ENCODE measurements at regions not wholly inside any gene's neighbourhood (a gene's known extent, or its start where the extent isn't known, plus 50 kb on each side); places are given as distances from the start of the nearest gene placed in this dataset.

DNA sequence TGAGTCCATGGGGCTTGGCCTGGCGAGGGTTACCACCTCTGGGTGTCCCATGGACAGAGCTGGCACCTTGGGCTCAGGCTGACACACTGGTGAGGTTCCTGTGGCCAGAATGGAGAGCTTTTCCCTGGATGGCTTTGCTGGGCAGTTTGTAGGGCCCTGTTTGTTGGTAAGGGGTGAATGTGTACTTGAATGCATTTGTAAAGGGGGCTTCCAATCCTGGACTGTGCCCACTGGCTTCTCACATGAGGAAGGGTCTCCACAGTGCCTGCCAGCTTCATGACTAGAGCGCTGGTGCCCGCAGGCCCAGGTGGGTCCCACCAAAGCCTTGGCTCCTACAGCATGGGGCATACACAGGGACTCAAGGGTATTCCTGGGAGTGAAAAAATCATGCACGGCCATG is 103.5 kb upstream of the SIX2 start:
- TF ChIP-seq, protein P1, sequence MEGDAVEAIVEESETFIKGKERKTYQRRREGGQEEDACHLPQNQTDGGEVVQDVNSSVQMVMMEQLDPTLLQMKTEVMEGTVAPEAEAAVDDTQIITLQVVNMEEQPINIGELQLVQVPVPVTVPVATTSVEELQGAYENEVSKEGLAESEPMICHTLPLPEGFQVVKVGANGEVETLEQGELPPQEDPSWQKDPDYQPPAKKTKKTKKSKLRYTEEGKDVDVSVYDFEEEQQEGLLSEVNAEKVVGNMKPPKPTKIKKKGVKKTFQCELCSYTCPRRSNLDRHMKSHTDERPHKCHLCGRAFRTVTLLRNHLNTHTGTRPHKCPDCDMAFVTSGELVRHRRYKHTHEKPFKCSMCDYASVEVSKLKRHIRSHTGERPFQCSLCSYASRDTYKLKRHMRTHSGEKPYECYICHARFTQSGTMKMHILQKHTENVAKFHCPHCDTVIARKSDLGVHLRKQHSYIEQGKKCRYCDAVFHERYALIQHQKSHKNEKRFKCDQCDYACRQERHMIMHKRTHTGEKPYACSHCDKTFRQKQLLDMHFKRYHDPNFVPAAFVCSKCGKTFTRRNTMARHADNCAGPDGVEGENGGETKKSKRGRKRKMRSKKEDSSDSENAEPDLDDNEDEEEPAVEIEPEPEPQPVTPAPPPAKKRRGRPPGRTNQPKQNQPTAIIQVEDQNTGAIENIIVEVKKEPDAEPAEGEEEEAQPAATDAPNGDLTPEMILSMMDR (IDR thresholded peaks at IDR 0.05; ENCODE audit: poor library complexity) = no peak
- TF ChIP-seq EZH2 (IDR thresholded peaks at IDR 0.05; ENCODE audit: borderline replicate concordance) = no peak
